GM12864 (cell line): ENCODE measurements at regions not wholly inside any gene's neighbourhood (a gene's known extent, or its start where the extent isn't known, plus 50 kb on each side); places are given as distances from the start of the nearest gene placed in this dataset.

Experiments
- DNase-seq: peaks from one replicate; pipeline ENCODE4 v3.0.0-alpha.2; 2011; ENCODE audit warnings: low read depth
- H3K4me3 ChIP-seq: 2 replicates; pipeline ENCODE4 v1.5.1; 2011; ENCODE audit warnings: mild to moderate bottlenecking, low read depth, low read length, control low read depth
- CTCF ChIP-seq: IDR thresholded peaks from 2 replicates; pipeline ENCODE4 v1.5.1; 2011; ENCODE audit warnings: low read depth, mild to moderate bottlenecking, moderate library complexity, low read length, control low read depth, inconsistent platforms; ENCODE audit errors: missing control alignments

GRCh38 chrX:78603908-78604307 lies 55.2 kb downstream of the RTL3 start:
- H3K4me3 ChIP-seq, result no peak overlapping the region
- no peak for TF ChIP-seq CTCF

DNA sequence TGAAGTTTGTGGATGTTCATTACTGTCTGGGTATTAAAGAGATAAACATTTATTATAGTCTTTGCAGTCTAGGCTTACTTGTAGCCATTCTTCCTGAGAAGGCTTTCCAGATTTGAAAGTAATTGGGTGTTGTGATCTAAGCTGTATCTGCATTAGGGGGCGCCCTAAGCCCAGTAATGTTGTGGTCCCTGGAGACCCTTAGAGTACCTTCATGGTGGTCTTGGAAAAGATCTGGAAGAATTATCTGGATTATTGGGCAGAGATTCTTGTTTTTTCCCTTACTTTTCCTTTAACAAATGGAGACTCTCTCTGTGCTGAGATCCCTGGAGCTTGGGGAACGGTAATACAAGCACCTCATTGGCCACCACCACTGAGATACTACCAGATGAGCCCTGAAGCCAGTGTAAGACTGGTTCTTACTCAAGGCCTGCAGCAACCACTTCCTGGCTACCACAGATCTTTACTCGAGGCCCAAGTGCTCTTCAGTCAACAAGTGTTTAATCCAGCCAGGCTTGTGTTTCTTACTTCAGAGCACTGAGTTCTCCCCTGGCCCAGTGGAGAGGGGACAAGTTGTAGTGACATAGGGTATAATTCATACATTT lies 63.1 kb downstream of the RTL3 start:
- peak; percentile 19 for TF ChIP-seq CTCF
- DNase-seq, result no peak
- no peak overlapping the region for H3K4me3 ChIP-seq

More at GRCh38 chrX:78603908-78604307, 55.2 kb downstream of the RTL3 start:
- DNase-seq, result no peak

- TF ChIP-seq CTCF, result no peak
- H3K4me3 ChIP-seq, result no peak overlapping the region
- no peak for DNase-seq
These were observed 65.4 kb downstream of the RTL3 start for GRCh38 chrX:78593701-78594100.

DNA sequence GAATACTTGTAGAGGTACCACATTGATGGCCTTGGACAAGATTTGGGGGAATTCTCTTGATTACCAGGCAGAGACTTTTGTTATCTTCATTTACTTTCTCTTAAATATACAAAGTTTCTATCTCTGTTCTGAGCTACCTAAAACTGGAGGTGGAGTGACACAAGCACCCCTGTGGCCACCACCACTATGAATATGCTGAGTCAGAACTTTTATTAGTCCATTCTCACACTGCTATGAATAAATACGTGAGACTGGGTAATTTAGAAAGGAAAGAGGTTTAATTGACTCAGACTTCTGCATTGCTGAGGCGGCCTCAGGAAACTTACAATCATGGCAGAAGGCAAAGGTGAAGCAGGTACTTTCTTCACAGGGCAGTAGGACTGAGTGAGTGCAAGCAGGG lies 67.1 kb downstream of the RTL3 start:
- H3K4me3 ChIP-seq, result no peak overlapping the region
- no peak for DNase-seq
- TF ChIP-seq CTCF, result no peak

GRCh38 chrX:78574306-78574705 lies 84.8 kb downstream of the RTL3 start:
- no peak overlapping the region for H3K4me3 ChIP-seq
- no peak for TF ChIP-seq CTCF
- DNase-seq, result no peak

DNA sequence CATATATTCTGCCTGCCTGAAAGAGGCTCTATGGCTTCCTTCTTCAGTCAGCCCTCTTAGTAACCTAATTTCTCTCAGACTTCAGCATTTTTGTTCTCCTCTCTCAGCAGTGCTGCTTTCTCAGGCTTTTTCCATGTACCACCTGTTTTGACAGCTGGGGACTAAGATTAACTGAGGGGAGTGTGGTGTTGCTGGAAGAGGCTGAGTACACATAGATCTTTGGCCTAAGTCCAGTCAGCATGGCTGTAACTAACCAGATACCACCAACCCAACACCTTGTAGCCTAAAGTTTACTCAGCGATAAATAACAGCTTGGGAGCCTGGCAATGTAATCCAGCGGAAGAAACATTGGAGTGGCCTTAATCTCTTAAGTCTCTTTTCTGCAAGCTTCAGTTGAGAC lies 85.5 kb downstream of the RTL3 start:
- no peak for DNase-seq
- H3K4me3 ChIP-seq, result no peak overlapping the region
- TF ChIP-seq CTCF, result no peak

DNA sequence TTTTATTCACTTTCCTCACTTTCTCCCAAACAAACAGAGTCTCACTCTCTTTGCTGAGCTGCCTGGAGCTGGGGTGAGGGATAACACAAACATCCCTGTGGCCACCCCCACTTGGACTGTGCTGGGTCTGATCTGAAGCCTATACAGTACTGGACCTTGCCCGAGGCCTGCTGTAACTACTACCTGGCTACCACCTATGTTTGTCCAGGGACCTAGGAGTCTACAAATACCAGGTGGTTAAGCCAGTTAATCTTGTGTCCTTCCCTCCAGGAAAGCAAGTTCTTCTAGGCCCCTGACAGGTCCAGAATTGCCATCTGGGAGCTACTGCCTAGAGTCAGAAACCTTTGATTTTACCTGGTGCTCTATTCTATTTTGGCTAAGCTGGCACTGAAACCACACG lies 87.3 kb downstream of the RTL3 start:
- no peak for TF ChIP-seq CTCF
- DNase-seq, result no peak
- H3K4me3 ChIP-seq, result no peak overlapping the region
